Right atrium auricular region (tissue), 2 donors: ENCODE measurements at regions not wholly inside any gene's neighbourhood (a gene's known extent, or its start where the extent isn't known, plus 50 kb on each side); places are given as distances from the start of the nearest gene placed in this dataset.

ENCODE experiments used
- DNase-seq: peaks from one replicate; pipeline ENCODE4 v3.0.0-alpha.2; 2019; ENCODE audit warnings: low spot score
- H3K27ac ChIP-seq, 2 donors: fragments of 200-600 bp; sonication (generic); 1 replicate in 1 of 2; 2 replicates in 1 of 2; pipeline ENCODE4 v1.5.1; 2016 to 2019
- H3K27me3 ChIP-seq, 2 donors: fragments of 200-600 bp; sonication (generic); one replicate each; pipeline versions ENCODE4 v1.5.1 to v1.6.0; 2017 to 2019
- H3K36me3 ChIP-seq: fragments of 200-600 bp; sonication (generic); one replicate; pipeline ENCODE4 v1.5.1; 2016
- H3K4me1 ChIP-seq, 2 donors: fragments of 200-600 bp; sonication (generic); one replicate each; pipeline versions ENCODE4 v1.5.1 to v1.6.0; 2017 to 2019
- H3K4me3 ChIP-seq, 2 donors: fragments of 200-600 bp; sonication (generic); 1 replicate in 1 of 2; 2 replicates in 1 of 2; pipeline ENCODE4 v1.5.1; 2017 to 2019; ENCODE audit warnings: mild to moderate bottlenecking in 1 of 2, moderate library complexity in 1 of 2
- H3K9me3 ChIP-seq, 2 donors: fragments of 200-600 bp; sonication (generic); one replicate each; pipeline ENCODE4 v1.5.1; 2019
- TF ChIP-seq, protein P1 (sequence below), 2 donors: fragments of 200-600 bp; sonication (generic); IDR thresholded peaks; one replicate each; pipeline ENCODE4 v1.5.1; 2019; ENCODE audit warnings: antibody characterized with exemption in 2 of 2

DNA sequence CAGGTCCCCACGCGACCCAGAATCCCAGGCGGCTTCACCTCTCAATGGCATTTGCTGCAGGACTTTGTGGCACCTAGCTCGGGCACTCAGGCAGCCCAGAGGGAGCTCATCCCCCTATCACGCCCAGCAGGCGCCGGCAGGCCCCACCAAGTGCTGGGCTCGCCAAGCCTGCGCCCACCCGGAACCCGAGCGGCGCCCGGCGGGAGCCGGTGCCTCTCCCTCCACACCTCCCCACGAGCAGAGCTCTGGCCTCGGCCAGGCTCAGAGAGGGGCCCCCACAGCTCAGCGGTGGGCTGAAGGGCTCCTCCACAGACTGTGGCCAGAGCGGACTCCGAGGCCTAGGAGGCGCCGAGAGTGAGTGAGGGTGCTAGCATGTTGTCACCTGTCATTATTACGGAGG, 286.3 kb downstream of the PDHA2 start:
- Histone ChIP-seq H3K27ac (no peak overlapping the region), H3K27me3 (no peaks in the 10 kb centered on the region), H3K36me3 (no peaks in the 10 kb centered on the region), H3K9me3 (no peaks in the 10 kb centered on the region), H3K4me3 (no peak overlapping the region), H3K4me1 (no peaks in the 10 kb centered on the region)
- no peak for DNase-seq
- TF ChIP-seq, protein P1, sequence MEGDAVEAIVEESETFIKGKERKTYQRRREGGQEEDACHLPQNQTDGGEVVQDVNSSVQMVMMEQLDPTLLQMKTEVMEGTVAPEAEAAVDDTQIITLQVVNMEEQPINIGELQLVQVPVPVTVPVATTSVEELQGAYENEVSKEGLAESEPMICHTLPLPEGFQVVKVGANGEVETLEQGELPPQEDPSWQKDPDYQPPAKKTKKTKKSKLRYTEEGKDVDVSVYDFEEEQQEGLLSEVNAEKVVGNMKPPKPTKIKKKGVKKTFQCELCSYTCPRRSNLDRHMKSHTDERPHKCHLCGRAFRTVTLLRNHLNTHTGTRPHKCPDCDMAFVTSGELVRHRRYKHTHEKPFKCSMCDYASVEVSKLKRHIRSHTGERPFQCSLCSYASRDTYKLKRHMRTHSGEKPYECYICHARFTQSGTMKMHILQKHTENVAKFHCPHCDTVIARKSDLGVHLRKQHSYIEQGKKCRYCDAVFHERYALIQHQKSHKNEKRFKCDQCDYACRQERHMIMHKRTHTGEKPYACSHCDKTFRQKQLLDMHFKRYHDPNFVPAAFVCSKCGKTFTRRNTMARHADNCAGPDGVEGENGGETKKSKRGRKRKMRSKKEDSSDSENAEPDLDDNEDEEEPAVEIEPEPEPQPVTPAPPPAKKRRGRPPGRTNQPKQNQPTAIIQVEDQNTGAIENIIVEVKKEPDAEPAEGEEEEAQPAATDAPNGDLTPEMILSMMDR (IDR thresholded peaks at IDR 0.05) = no peak

DNA sequence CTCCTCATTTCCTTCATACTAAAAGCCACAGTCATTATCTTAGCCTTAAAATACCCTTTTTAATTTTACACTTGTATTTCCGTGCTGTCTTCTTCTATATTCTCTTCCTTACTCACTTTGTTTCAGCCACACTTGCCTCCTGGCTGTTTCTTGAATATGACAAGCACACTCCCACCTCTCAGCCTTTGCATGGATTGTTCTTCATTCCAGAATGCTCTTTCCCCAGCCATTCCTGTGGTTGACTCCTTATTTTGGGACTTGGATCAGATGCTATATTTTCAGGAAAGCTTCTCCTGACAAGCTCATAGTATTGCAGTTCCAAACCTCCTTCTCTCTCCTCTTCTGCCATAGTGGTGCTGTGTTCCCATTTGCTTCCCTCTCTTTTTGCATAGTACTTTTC, 291.3 kb downstream of the PDHA2 start:
- no peaks in the 10 kb centered on the region for H3K4me1 ChIP-seq
- no peak for DNase-seq
- H3K36me3 ChIP-seq = no peaks in the 10 kb centered on the region
- H3K27ac ChIP-seq = no peak overlapping the region
- H3K9me3 ChIP-seq = no peaks in the 10 kb centered on the region
- H3K27me3 ChIP-seq = no peaks in the 10 kb centered on the region
- no peak overlapping the region for H3K4me3 ChIP-seq
- TF ChIP-seq, protein P1 (IDR thresholded peaks at IDR 0.05) = no peak

DNA sequence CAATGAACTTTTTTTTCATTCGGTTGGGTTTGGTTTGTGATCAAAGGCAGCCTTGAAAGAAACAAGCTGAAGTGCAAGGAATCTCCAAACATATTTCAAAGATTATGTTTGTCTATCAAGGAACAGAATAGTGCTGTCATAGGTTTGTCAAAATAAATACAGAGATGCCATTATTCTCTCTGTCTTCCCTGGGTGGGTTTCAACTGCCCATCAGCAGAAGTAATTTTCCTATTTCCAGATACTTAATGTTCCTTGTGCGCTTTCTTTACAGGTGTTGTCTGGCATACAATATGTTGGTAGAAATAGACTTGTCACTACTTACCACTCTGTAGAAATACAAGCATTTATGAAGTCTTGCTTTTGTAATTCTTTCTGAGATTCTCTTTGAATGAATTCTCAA, 294.9 kb downstream of the PDHA2 start:
- Histone ChIP-seq H3K4me3 (no peak overlapping the region), H3K4me1 (no peaks in the 10 kb centered on the region), H3K36me3 (no peaks in the 10 kb centered on the region), H3K9me3 (no peaks in the 10 kb centered on the region), H3K27ac (no peak overlapping the region), H3K27me3 (no peaks in the 10 kb centered on the region)
- no peak for DNase-seq
- TF ChIP-seq, protein P1 (IDR thresholded peaks at IDR 0.05) = no peak

DNA sequence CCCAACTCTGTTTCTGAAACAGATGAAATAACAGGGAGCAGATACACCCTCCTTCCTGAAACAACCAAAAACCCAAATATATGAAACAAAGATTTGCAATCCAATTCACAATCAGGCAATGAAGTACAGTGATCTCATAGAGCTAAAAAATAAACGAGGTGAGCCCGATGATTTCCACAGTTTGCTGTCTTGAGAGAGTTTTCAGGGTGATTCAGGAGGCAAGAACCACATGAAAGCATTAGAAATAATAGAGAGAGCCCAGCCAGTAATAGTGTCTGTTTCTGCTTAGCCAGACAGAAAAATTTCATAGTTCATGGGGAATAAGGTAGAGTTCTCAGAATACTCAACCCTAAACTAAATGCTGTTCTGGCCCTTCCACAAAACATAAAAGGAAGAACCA, 296.2 kb downstream of the PDHA2 start:
- Histone ChIP-seq H3K27ac (no peak overlapping the region), H3K9me3 (no peaks in the 10 kb centered on the region), H3K4me3 (no peak overlapping the region), H3K36me3 (no peaks in the 10 kb centered on the region), H3K27me3 (no peaks in the 10 kb centered on the region), H3K4me1 (no peaks in the 10 kb centered on the region)
- TF ChIP-seq, protein P1 (IDR thresholded peaks at IDR 0.05) = no peak
- no peak for DNase-seq

DNA sequence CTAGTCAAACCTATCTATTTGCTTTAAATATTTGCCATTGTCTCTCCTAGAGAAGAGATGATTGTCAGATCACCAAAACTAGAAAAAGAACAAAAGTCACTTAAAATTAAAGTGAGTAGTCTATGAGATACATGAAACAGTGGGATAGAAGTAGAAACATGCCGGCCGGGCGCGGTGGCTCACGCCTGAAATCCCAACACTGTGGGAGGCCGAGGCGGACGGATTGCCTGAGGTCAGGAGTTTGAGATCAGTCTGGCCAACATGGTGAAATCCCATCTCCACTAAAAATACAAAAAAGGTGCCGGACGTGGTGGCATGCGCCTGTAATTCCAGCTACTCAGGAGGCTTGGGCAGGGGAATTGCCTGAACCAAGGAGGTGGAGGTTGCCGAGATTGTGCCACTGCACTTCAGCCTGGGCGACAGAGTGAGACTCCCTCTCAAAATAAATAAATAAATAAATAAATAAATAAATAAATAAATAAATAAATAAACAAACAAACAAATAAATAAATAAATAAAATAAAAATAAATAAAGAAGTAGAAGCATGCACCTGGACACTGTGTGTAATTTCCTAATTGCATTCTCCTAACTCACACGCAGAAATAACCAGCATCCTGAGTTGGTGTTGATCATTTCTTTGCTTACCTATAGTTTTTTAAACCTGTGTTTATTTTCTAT, 299.5 kb downstream of the PDHA2 start:
- Histone ChIP-seq H3K4me3 (no peak overlapping the region), H3K27me3 (no peaks in the 10 kb centered on the region), H3K27ac (no peak overlapping the region), H3K4me1 (no peaks in the 10 kb centered on the region), H3K36me3 (no peaks in the 10 kb centered on the region), H3K9me3 (no peaks in the 10 kb centered on the region)
- DNase-seq = no peak
- TF ChIP-seq, protein P1 (IDR thresholded peaks at IDR 0.05) = no peak

DNA sequence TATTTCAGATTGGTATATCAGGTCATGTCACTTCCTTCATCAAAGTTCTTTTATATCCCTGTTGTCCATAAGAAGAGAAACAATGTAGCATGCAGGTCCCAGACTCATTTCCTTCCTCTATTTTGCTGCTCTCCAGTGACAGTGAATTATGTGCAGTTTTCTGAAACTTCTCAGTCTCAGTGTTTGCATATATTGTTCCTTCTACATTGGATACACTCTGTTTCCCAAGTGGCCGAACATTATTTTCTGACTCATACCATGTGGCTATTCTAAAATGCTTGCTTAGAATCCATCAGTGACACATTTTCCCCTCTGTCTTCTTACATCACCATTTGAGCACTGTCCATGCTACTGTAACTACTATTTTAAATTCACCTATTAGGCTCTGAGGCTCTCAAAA, 305.7 kb downstream of the PDHA2 start:
- no peaks in the 10 kb centered on the region for H3K9me3 ChIP-seq
- DNase-seq = no peak
- no peaks in the 10 kb centered on the region for H3K36me3 ChIP-seq
- TF ChIP-seq, protein P1 (IDR thresholded peaks at IDR 0.05) = no peak
- no peaks in the 10 kb centered on the region for H3K27me3 ChIP-seq
- H3K27ac ChIP-seq = no peak overlapping the region
- H3K4me1 ChIP-seq = no peaks in the 10 kb centered on the region
- no peak overlapping the region for H3K4me3 ChIP-seq
